PC-3 (cell line): ENCODE measurements at regions not wholly inside any gene's neighbourhood (a gene's known extent, or its start where the extent isn't known, plus 50 kb on each side); places are given as distances from the start of the nearest gene placed in this dataset.

ENCODE experiments used
- ATAC-seq: fragments of 200-7000 bp; cut with Tn5 transposase; 2 replicates; pipeline ENCODE4 v1.9.1; 2020; ENCODE audit warnings: mild to moderate bottlenecking, moderate library complexity
- BruUV-seq: library from RNA; stranded (reverse); fragments of 400-500 nt; replicated peaks from 2 replicates; lab custom pipeline; 2021; lab: Mats Ljungman, UMichigan
- CTCF ChIA-PET: fragments of 300-600 bp; sonication (Branson Sonifier 250); formaldehyde crosslinking; loops from one replicate; lab custom pipeline; 2022; ENCODE audit warnings: antibody characterized with exemption; lab: Charles Lee
- POLR2A ChIA-PET: fragments of 300-600 bp; sonication (Branson Sonifier 250); formaldehyde crosslinking; loops from one replicate; lab custom pipeline; 2022; ENCODE audit warnings: antibody characterized with exemption; ENCODE audit not compliant: unreplicated experiment; lab: Charles Lee
- DNase-seq: peaks from one replicate; pipeline ENCODE4 v3.0.0-alpha.2; 2015
- H2AFZ ChIP-seq: fragments of 300-600 bp; sonication (generic); 2 replicates; pipeline ENCODE4 v1.6.0; 2016; ENCODE audit warnings: antibody characterized with exemption, low read length
- H3F3A ChIP-seq: fragments of 300-600 bp; sonication (generic); one replicate; pipeline ENCODE4 v1.6.0; 2017; ENCODE audit warnings: antibody characterized with exemption, low read length, control low read depth, mild to moderate bottlenecking; ENCODE audit not compliant: unreplicated experiment
- H3K27ac ChIP-seq: fragments of 300-600 bp; sonication (generic); 2 replicates; pipeline ENCODE4 v1.5.1; 2016; ENCODE audit warnings: mild to moderate bottlenecking, low read length
- H3K27me3 ChIP-seq: fragments of 300-600 bp; sonication (generic); 2 replicates; pipeline ENCODE4 v1.6.1; 2016; ENCODE audit warnings: low read length, mixed read lengths
- H3K36me3 ChIP-seq: fragments of 300-600 bp; sonication (generic); 2 replicates; pipeline ENCODE4 v1.6.1; 2016; ENCODE audit warnings: low read depth, mixed run types, low read length, mixed read lengths
- H3K4me1 ChIP-seq: fragments of 300-600 bp; sonication (generic); 2 replicates; pipeline ENCODE4 v1.5.1; 2016; ENCODE audit warnings: low read length; ENCODE audit not compliant: insufficient read depth
- H3K4me2 ChIP-seq: fragments of 300-600 bp; sonication (generic); 2 replicates; pipeline ENCODE4 v1.6.0; 2016; ENCODE audit warnings: low read length
- H3K4me3 ChIP-seq: fragments of 300-600 bp; sonication (generic); 2 replicates; pipeline ENCODE4 v1.5.1; 2016; ENCODE audit warnings: mild to moderate bottlenecking, low read length, mixed read lengths
- H3K79me2 ChIP-seq: fragments of 300-600 bp; sonication (generic); 2 replicates; pipeline ENCODE4 v1.6.1; 2017; ENCODE audit warnings: low read length, mixed read lengths
- H3K9ac ChIP-seq: fragments of 300-600 bp; sonication (generic); 2 replicates; pipeline ENCODE4 v1.6.0; 2016; ENCODE audit warnings: mild to moderate bottlenecking, low read length
- H3K9me2 ChIP-seq: fragments of 300-600 bp; sonication (generic); replicated peaks from 2 replicates; pipeline ENCODE4 v1.6.1; 2016; ENCODE audit warnings: mixed run types, low read length, mixed read lengths
- H3K9me3 ChIP-seq: fragments of 300-600 bp; sonication (generic); 2 replicates; pipeline ENCODE4 v1.6.1; 2016; ENCODE audit warnings: low read length, mixed read lengths
- H4K20me1 ChIP-seq: fragments of 300-600 bp; sonication (generic); 2 replicates; pipeline ENCODE4 v1.6.1; 2016; ENCODE audit warnings: low read length, mixed read lengths
- EZH2 ChIP-seq: fragments of 300-600 bp; sonication (generic); IDR thresholded peaks from one replicate; pipeline ENCODE4 v1.6.1; 2017; ENCODE audit warnings: antibody characterized with exemption, mild to moderate bottlenecking, low read length; ENCODE audit not compliant: unreplicated experiment
- EZH2phosphoT487 ChIP-seq: fragments of 300-600 bp; sonication (generic); IDR thresholded peaks from 2 replicates; pipeline ENCODE4 v1.6.1; 2018; ENCODE audit warnings: mild to moderate bottlenecking, antibody characterized with exemption, low read length, borderline replicate concordance
- intact Hi-C: fragments of 100-400 bp; cut with micrococcal nuclease; formaldehyde crosslinking; loops from 2 replicates; pipeline ENCODE4 v1.9.0; 2023
- TF ChIP-seq, protein P1 (sequence below): fragments of 300-600 bp; sonication (generic); conservative IDR thresholded peaks from 2 replicates; pipeline ENCODE4 v1.5.1; 2017; ENCODE audit warnings: antibody characterized with exemption, low read depth, mild to moderate bottlenecking, low read length

DNA sequence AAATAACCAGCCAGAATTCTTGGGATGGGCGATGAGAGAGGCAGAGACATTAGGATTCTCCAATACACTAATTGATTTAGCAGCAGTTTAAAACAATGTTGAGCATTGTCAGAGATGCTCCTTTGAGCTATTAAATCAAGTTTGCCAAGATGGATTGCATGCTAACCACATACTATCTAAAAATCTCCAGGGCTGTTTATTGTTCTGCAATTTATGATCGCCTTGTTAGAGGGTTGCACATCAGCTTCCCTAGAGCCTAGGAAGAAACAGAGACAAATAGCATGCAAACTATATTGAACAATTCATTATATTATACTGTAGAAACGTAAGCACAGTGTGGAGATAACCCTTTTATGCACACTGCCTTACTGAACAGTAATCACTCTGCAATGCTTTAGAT is 599.9 kb downstream of the SOX5 start:
- H3K4me3 ChIP-seq = no peak overlapping the region
- no peak overlapping the region for H3K9ac ChIP-seq
- no peak overlapping the region for H3K27ac ChIP-seq
- H4K20me1 ChIP-seq = no peaks in the 10 kb centered on the region
- no peaks in the 10 kb centered on the region for H3K79me2 ChIP-seq
- no peaks in the 10 kb centered on the region for H3F3A ChIP-seq
- BruUV-seq = no TSS peak
- no peak overlapping the region for H2AFZ ChIP-seq
- intact Hi-C loops = no loop called here
- DNase-seq (no peak), ATAC-seq (no peak)
- H3K9me2 ChIP-seq = no peaks in the 10 kb centered on the region
- CTCF ChIA-PET = no interaction called here
- H3K4me1 ChIP-seq = no peaks in the 10 kb centered on the region
- no peaks in the 10 kb centered on the region for H3K9me3 ChIP-seq
- TF ChIP-seq EZH2phosphoT487 = no peak
- TF ChIP-seq EZH2 = no peak
- TF ChIP-seq, protein P1, sequence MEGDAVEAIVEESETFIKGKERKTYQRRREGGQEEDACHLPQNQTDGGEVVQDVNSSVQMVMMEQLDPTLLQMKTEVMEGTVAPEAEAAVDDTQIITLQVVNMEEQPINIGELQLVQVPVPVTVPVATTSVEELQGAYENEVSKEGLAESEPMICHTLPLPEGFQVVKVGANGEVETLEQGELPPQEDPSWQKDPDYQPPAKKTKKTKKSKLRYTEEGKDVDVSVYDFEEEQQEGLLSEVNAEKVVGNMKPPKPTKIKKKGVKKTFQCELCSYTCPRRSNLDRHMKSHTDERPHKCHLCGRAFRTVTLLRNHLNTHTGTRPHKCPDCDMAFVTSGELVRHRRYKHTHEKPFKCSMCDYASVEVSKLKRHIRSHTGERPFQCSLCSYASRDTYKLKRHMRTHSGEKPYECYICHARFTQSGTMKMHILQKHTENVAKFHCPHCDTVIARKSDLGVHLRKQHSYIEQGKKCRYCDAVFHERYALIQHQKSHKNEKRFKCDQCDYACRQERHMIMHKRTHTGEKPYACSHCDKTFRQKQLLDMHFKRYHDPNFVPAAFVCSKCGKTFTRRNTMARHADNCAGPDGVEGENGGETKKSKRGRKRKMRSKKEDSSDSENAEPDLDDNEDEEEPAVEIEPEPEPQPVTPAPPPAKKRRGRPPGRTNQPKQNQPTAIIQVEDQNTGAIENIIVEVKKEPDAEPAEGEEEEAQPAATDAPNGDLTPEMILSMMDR = no peak
- POLR2A ChIA-PET = no interaction called here
- H3K4me2 ChIP-seq = no peak overlapping the region
- no peaks in the 10 kb centered on the region for H3K27me3 ChIP-seq
- no peaks in the 10 kb centered on the region for H3K36me3 ChIP-seq

DNA sequence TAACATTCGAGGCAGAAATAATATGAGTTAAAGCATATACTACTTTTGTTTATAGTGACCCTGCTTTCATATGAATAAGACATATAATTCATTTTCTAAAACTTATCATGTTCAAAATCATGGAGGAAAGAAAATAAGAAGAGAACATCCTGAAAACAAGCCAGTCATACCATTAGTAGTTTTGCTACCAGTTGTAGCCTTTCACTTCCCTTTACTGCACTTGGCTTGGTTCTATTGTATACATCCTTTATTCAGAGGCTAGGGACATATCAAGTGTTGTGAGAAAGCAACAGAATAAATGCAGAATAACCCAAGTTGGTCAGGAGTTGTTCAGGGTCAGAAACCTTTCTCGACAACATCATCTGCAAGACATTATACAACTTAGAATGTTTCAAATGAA is 598.7 kb downstream of the SOX5 start:
- no peaks in the 10 kb centered on the region for H3K9me3 ChIP-seq
- POLR2A ChIA-PET = no interaction called here
- H3K4me1 ChIP-seq = no peaks in the 10 kb centered on the region
- no peak for ATAC-seq
- no peaks in the 10 kb centered on the region for H4K20me1 ChIP-seq
- intact Hi-C loops = no loop called here
- H3K4me2 ChIP-seq = no peak overlapping the region
- no peaks in the 10 kb centered on the region for H3F3A ChIP-seq
- BruUV-seq = no TSS peak
- H3K4me3 ChIP-seq = no peak overlapping the region
- no peaks in the 10 kb centered on the region for H3K27me3 ChIP-seq
- H3K9me2 ChIP-seq = no peaks in the 10 kb centered on the region
- H2AFZ ChIP-seq = no peak overlapping the region
- no peak overlapping the region for H3K9ac ChIP-seq
- H3K27ac ChIP-seq = no peak overlapping the region
- H3K36me3 ChIP-seq = no peaks in the 10 kb centered on the region
- TF ChIP-seq EZH2phosphoT487 (no peak), EZH2 (no peak)
- TF ChIP-seq, protein P1 = no peak
- no peaks in the 10 kb centered on the region for H3K79me2 ChIP-seq
- DNase-seq = no peak
- CTCF ChIA-PET = no interaction called here

DNA sequence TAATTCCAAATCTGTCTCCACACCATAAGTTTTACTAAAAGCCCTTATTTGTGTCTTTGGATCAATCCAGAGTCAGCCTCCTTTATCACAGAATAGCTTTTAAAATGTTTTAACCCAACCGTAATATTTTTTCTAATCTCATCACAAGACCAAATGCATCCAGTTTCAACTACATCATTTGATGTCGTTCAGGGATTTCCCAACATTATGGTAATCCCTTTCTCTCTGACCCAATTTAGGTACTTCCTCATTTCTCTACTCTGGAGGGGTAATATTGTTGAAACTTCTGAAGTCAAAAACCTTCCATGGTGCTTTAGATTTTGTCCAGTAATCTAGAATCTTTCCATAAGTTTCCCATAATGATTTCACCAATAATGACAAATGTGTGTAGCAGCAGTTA is 596.8 kb downstream of the SOX5 start:
- BruUV-seq = no TSS peak
- no peaks in the 10 kb centered on the region for H4K20me1 ChIP-seq
- no peak overlapping the region for H3K27ac ChIP-seq
- no peaks in the 10 kb centered on the region for H3K79me2 ChIP-seq
- H3K9ac ChIP-seq = no peak overlapping the region
- no peak overlapping the region for H3K4me3 ChIP-seq
- CTCF ChIA-PET = no interaction called here
- H3F3A ChIP-seq = no peaks in the 10 kb centered on the region
- H3K27me3 ChIP-seq = no peaks in the 10 kb centered on the region
- no peaks in the 10 kb centered on the region for H3K9me2 ChIP-seq
- intact Hi-C loops = no loop called here
- POLR2A ChIA-PET = no interaction called here
- TF ChIP-seq EZH2 (no peak), EZH2phosphoT487 (no peak)
- TF ChIP-seq, protein P1 = no peak
- ATAC-seq (no peak), DNase-seq (no peak)
- H3K9me3 ChIP-seq = no peaks in the 10 kb centered on the region
- no peak overlapping the region for H2AFZ ChIP-seq
- H3K4me1 ChIP-seq = no peaks in the 10 kb centered on the region
- no peak overlapping the region for H3K4me2 ChIP-seq
- no peaks in the 10 kb centered on the region for H3K36me3 ChIP-seq
